ENCODE measurements at regions not wholly inside any gene's neighbourhood (a gene's known extent, or its start where the extent isn't known, plus 50 kb on each side); places are given as distances from the start of the nearest gene placed in this dataset.

DNA sequence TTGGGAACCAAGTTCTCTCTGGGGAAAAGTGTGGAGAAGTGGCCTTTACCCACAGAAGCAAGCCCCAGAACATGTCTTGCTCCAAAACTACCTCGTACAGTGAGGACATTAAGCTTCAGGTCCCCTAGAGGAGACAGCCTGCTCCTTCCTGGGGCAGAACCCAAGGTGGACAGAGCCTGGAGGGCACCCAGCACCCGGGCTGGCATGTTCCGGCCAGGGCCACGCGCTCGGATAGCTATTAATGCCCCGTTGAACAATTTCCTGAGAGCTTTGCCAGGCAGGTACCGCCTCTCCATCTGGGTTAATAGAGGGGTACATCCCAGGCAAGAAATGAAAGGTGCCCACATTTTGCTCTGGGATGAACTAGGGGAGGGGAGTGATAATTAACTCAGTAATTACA is 169.0 kb upstream of the GRK3 start:
- no peak for TF ChIP-seq ZNF343 (CRISPR knock-in tag; IDR thresholded peaks at IDR 0.05)
- TF ChIP-seq ZNF709 (CRISPR knock-in tag; IDR thresholded peaks at IDR 0.05), result no peak
- TF ChIP-seq, protein P1, sequence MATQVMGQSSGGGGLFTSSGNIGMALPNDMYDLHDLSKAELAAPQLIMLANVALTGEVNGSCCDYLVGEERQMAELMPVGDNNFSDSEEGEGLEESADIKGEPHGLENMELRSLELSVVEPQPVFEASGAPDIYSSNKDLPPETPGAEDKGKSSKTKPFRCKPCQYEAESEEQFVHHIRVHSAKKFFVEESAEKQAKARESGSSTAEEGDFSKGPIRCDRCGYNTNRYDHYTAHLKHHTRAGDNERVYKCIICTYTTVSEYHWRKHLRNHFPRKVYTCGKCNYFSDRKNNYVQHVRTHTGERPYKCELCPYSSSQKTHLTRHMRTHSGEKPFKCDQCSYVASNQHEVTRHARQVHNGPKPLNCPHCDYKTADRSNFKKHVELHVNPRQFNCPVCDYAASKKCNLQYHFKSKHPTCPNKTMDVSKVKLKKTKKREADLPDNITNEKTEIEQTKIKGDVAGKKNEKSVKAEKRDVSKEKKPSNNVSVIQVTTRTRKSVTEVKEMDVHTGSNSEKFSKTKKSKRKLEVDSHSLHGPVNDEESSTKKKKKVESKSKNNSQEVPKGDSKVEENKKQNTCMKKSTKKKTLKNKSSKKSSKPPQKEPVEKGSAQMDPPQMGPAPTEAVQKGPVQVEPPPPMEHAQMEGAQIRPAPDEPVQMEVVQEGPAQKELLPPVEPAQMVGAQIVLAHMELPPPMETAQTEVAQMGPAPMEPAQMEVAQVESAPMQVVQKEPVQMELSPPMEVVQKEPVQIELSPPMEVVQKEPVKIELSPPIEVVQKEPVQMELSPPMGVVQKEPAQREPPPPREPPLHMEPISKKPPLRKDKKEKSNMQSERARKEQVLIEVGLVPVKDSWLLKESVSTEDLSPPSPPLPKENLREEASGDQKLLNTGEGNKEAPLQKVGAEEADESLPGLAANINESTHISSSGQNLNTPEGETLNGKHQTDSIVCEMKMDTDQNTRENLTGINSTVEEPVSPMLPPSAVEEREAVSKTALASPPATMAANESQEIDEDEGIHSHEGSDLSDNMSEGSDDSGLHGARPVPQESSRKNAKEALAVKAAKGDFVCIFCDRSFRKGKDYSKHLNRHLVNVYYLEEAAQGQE (IDR thresholded peaks at IDR 0.05; ENCODE audit: borderline replicate concordance in 1 of 2, low read depth in 1 of 2, low read length in 2 of 2), result no peak
- TF ChIP-seq, protein P2, sequence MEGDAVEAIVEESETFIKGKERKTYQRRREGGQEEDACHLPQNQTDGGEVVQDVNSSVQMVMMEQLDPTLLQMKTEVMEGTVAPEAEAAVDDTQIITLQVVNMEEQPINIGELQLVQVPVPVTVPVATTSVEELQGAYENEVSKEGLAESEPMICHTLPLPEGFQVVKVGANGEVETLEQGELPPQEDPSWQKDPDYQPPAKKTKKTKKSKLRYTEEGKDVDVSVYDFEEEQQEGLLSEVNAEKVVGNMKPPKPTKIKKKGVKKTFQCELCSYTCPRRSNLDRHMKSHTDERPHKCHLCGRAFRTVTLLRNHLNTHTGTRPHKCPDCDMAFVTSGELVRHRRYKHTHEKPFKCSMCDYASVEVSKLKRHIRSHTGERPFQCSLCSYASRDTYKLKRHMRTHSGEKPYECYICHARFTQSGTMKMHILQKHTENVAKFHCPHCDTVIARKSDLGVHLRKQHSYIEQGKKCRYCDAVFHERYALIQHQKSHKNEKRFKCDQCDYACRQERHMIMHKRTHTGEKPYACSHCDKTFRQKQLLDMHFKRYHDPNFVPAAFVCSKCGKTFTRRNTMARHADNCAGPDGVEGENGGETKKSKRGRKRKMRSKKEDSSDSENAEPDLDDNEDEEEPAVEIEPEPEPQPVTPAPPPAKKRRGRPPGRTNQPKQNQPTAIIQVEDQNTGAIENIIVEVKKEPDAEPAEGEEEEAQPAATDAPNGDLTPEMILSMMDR (CRISPR knock-in tag; IDR thresholded peaks at IDR 0.05), result no peak
- no peak for TF ChIP-seq FOXJ3 (CRISPR knock-in tag; IDR thresholded peaks at IDR 0.05; ENCODE audit: borderline replicate concordance)

Measured in HepG2 (cell line).